PC-9 (cell line): ENCODE measurements at regions not wholly inside any gene's neighbourhood (a gene's known extent, or its start where the extent isn't known, plus 50 kb on each side); places are given as distances from the start of the nearest gene placed in this dataset.

ENCODE experiments used
- EZH2 ChIP-seq: fragments of 200-600 bp; sonication (generic); IDR thresholded peaks from 2 replicates; pipeline ENCODE4 v1.8.0; 2017; ENCODE audit warnings: antibody characterized with exemption, low read depth
- TF ChIP-seq, protein P1 (sequence below): fragments of 200-600 bp; sonication (generic); conservative IDR thresholded peaks from 2 replicates; pipeline ENCODE4 v1.6.1; 2017; ENCODE audit warnings: mixed run types, antibody characterized with exemption, mild to moderate bottlenecking, moderate library complexity

DNA sequence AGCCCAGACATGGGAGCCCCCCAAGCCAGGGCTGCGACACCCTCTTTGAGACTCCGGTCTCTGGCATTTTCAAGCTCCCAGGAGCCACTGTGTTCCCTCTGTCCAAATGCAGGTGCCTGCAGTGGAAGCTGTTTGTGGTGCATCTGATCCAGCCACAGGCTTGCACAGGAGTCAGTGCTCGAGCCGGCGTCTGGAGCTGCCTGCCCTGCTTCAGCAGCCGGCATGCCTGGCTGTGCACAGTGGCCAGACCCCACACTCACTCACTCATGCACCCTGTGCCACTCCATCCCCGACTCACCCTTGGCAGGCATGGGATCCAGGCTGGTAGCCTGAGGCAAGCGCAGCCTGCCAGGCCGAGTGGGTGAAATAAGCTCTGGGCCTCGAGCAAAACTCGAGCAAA lies 555.0 kb upstream of the CCDC54 start:
- TF ChIP-seq, protein P1, sequence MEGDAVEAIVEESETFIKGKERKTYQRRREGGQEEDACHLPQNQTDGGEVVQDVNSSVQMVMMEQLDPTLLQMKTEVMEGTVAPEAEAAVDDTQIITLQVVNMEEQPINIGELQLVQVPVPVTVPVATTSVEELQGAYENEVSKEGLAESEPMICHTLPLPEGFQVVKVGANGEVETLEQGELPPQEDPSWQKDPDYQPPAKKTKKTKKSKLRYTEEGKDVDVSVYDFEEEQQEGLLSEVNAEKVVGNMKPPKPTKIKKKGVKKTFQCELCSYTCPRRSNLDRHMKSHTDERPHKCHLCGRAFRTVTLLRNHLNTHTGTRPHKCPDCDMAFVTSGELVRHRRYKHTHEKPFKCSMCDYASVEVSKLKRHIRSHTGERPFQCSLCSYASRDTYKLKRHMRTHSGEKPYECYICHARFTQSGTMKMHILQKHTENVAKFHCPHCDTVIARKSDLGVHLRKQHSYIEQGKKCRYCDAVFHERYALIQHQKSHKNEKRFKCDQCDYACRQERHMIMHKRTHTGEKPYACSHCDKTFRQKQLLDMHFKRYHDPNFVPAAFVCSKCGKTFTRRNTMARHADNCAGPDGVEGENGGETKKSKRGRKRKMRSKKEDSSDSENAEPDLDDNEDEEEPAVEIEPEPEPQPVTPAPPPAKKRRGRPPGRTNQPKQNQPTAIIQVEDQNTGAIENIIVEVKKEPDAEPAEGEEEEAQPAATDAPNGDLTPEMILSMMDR: no peak
- TF ChIP-seq EZH2: no peak
